ENCODE measurements at regions not wholly inside any gene's neighbourhood (a gene's known extent, or its start where the extent isn't known, plus 50 kb on each side); places are given as distances from the start of the nearest gene placed in this dataset.
"Not testable (repeated sequence)": the region's sequence is repeated elsewhere in the genome, so short reads cannot be mapped to it uniquely, and the experiment has no call there.

DNA sequence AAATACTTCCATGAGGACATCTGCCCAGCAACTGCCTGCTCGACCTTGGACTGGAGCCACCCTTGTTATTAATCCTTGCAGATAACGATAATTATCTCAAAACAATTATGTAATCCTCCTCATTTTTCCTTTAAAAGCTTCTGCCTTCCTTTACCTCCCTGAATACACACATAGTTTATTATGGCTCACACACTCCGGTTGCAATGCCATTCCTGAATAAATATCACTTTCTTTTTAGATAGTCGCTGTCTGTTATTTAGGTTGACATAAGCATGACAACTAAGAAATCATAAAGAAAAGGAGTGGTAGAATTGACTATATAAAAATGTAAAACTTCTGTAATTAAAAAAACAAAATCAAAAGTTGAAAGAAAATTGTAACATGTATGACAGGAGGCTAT lies 64.8 kb downstream of the B4GALT7 start:
- DNase-seq: not testable (repeated sequence)

DNA sequence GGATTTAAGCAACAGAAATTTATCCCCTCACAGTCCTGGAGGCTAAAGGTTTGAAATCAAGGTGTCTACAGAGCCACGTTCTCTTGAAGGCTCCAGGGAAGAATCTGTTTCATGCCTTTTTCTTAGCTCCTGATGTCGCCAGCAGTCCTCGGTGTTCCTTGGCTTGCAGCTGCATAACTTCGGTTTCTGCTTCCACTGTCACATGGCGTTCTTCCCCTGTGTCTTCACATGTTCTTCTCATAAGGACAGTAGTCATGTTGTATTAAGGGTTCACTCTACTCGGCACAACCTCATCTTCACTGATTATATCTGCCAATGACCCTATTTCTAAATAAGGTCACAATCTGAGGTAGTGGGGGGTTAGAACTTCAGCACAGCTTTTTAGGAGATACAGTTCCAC lies 65.2 kb downstream of the B4GALT7 start:
- not testable (repeated sequence) for DNase-seq

DNA sequence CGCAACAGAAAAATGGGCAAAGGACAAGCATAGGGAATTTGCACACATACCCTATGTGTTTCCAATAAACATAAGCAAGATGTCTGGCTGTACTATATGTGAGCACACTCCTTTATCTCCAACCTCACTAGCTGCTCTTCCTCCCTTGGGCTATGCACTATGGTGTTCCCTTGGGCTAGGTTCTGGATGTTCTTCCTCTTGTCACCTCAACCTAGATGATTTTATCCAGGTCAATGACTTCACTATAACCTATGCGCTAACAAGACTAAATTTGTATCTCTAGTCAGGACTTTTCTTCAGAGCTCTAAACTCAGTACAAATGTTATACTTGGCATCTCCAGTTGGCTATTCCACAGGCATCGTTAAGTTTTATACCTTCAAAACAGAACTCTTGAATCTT lies 66.0 kb downstream of the B4GALT7 start:
- not testable (repeated sequence) for DNase-seq

DNA sequence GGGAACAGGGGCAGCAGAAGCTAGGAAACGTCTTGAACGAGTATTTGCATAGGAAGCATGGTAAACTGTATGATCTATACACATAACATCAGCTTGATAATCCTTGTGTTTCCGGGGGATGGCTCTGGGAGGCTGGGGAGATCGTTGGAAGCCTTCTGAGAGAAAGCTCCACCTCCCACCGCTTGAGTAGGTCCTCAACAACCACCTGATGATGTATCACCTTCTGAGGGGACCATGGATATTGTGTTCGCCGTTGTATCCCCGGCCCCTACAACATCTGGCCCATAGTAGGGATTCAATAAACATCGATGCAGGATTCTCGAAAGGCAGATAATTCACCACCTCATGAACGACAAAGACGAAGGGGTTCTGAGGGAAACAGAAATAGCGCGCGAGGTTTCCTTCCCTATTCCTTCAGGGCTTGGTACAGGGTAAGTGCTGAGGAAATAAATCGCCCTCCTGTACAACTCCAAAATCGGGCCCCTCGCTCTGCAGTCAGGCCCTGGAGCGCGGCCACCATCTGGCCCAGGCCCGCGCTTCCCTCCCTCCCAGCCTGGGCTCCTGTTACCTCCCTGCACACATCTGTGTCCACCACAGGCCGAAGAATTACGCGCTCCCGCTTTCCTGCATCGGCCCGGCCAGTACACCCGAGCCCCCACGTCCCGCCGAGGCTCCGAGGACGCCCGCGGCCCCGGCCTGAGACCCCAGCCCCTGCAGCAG lies 71.3 kb downstream of the B4GALT7 start:
- DNase-seq: not testable (repeated sequence)

DNA sequence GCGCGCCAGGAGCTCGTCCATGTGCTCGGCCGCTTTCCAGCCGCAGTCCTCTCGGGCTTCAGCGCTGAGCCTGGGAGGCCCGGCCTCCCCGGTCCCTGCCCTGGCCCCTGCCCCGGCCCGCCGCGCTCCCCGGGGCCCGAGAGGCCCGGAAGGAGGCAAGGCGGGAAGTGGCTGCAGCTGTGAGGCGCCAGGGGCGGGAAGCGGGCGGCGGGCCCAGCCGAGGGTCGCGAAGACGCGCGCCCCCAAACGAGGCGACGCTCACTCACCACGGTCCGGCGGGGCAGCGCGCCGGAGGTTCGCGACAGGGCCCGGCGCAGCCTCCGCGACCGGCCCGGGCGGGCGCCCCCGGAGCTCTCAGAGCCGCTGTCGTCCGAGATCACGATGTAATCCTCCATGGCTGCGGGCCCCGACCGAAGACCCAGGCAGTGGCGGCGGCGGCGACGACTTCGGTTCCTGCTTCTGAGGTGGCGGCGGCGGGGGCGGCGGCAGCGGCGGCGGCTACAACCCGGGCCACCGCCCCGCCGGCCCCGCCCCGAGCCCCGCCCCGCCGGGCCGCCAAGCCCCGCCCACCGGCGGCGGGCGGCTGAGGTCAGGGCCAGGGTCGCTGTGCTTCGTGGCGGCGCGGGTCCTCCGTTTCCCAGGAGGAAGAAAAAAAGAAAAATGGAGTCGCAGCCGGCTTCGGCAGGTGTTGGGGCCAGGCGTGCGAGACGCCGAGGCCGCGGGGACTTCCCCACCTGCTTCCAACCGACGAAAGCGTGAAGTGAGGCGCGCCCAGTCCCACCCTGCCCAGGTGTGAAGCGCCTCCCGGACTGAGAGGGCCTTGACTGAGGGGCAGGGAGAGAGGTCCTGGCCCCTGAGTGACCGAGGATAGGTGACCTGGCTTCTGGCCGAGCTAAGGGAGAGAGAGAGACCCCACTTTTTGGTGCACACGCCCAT lies 72.1 kb downstream of the B4GALT7 start:
- peak; percentile 9 for DNase-seq
